Neuronal stem cell (in vitro differentiated cells): ENCODE measurements at regions not wholly inside any gene's neighbourhood (a gene's known extent, or its start where the extent isn't known, plus 50 kb on each side); places are given as distances from the start of the nearest gene placed in this dataset.

Experiments used
- DNase-seq: peaks from one replicate; pipeline ENCODE4 v3.0.0-alpha.2; 2013; ENCODE audit warnings: low spot score
- H2AFZ ChIP-seq: one replicate; pipeline ENCODE4 v1.6.1; 2013; ENCODE audit warnings: mild to moderate bottlenecking, low read length, inconsistent platforms
- H2AK5ac ChIP-seq: 2 replicates; pipeline ENCODE4 v1.6.1; 2013; ENCODE audit warnings: low read depth, mild to moderate bottlenecking, inconsistent platforms, low read length, moderate library complexity, mixed read lengths
- H2BK120ac ChIP-seq: 2 replicates; pipeline ENCODE4 v1.6.1; 2013; ENCODE audit warnings: low read depth, mild to moderate bottlenecking, inconsistent platforms, low read length, moderate library complexity, mixed read lengths
- H2BK12ac ChIP-seq: one replicate; pipeline ENCODE4 v1.6.1; 2013; ENCODE audit warnings: low read length, inconsistent platforms
- H2BK15ac ChIP-seq: 2 replicates; pipeline ENCODE4 v1.6.1; 2013; ENCODE audit warnings: mild to moderate bottlenecking, low read length, inconsistent platforms, mixed read lengths
- H2BK5ac ChIP-seq: one replicate; pipeline ENCODE4 v1.6.1; 2013; ENCODE audit warnings: inconsistent platforms, mild to moderate bottlenecking, low read length, moderate library complexity
- H3K14ac ChIP-seq: one replicate; pipeline ENCODE4 v1.6.1; 2013; ENCODE audit warnings: low read length, inconsistent platforms
- H3K18ac ChIP-seq: 2 replicates; pipeline ENCODE4 v1.6.1; 2013; ENCODE audit warnings: low read length, inconsistent platforms
- H3K23ac ChIP-seq: 2 replicates; pipeline ENCODE4 v1.6.1; 2013; ENCODE audit warnings: low read depth, mild to moderate bottlenecking, mixed read lengths, low read length, inconsistent platforms; ENCODE audit not compliant: poor library complexity
- H3K27ac ChIP-seq: replicated peaks from 3 replicates; pipeline ENCODE4 v1.5.1; 2013; ENCODE audit warnings: low read length, inconsistent platforms
- H3K27me3 ChIP-seq, 3 experiments: 2 replicates each; pipeline ENCODE4 v1.6.1; 2013; ENCODE audit warnings: low read length in 3 of 3, mild to moderate bottlenecking in 2 of 3, inconsistent platforms in 1 of 3, low read depth in 1 of 3, mixed read lengths in 1 of 3, moderate library complexity in 1 of 3; ENCODE audit not compliant: control insufficient read depth in 3 of 3, insufficient read depth in 3 of 3
- H3K36me3 ChIP-seq, 2 donors: replicated peaks in 1 of 2; 2 replicates each; pipeline ENCODE4 v1.6.1; 2013; ENCODE audit warnings: low read length in 2 of 2; ENCODE audit not compliant: control insufficient read depth in 2 of 2, insufficient read depth in 2 of 2
- H3K4ac ChIP-seq: 2 replicates; pipeline ENCODE4 v1.6.1; 2013; ENCODE audit warnings: inconsistent platforms, mild to moderate bottlenecking, low read length, moderate library complexity
- H3K4me1 ChIP-seq, 2 donors: 1 replicate in 1 of 2; 2 replicates in 1 of 2; pipeline ENCODE4 v1.6.1; 2013; ENCODE audit warnings: low read length in 2 of 2, low read depth in 1 of 2; ENCODE audit not compliant: control insufficient read depth in 2 of 2, insufficient read depth in 1 of 2
- H3K4me2 ChIP-seq: one replicate; pipeline ENCODE4 v1.6.1; 2013; ENCODE audit warnings: mild to moderate bottlenecking, low read length, inconsistent platforms; ENCODE audit not compliant: insufficient read depth, poor library complexity, severe bottlenecking
- H3K4me3 ChIP-seq, 2 donors: 2 replicates each; pipeline ENCODE4 v1.5.1; 2013; ENCODE audit warnings: low read length in 2 of 2, mild to moderate bottlenecking in 2 of 2, inconsistent platforms in 1 of 2, moderate library complexity in 1 of 2
- H3K79me1 ChIP-seq: one replicate; pipeline ENCODE4 v1.6.1; 2013; ENCODE audit warnings: low read depth, mild to moderate bottlenecking, inconsistent platforms, low read length, moderate library complexity
- H3K9ac ChIP-seq: one replicate; pipeline ENCODE4 v1.6.1; 2013; ENCODE audit warnings: mild to moderate bottlenecking, low read depth, low read length, inconsistent platforms; ENCODE audit not compliant: poor library complexity
- H3K9me3 ChIP-seq, 2 donors: replicated peaks in 1 of 2; 2 replicates each; pipeline versions ENCODE3 to v1.6.1; 2013; ENCODE audit warnings: low read length in 2 of 2, mild to moderate bottlenecking in 2 of 2, inconsistent platforms in 1 of 2, low read depth in 1 of 2, mixed read lengths in 1 of 2, moderate library complexity in 1 of 2; ENCODE audit not compliant: control insufficient read depth in 2 of 2, insufficient read depth in 1 of 2
- H4K8ac ChIP-seq: one replicate; pipeline ENCODE4 v1.6.1; 2013; ENCODE audit warnings: low read depth, mild to moderate bottlenecking, inconsistent platforms, low read length, moderate library complexity
- H4K91ac ChIP-seq: one replicate; pipeline ENCODE4 v1.6.1; 2013; ENCODE audit warnings: low read length, low read depth, mild to moderate bottlenecking, inconsistent platforms; ENCODE audit not compliant: poor library complexity
- WGBS, 2 donors: extraction: QIAGEN DNeasy Blood & Tissue Kit; methylation state at CpG; one replicate each; pipeline ENCODE4 v1.1.7; 2013; ENCODE audit warnings: missing lambda C conversion rate in 2 of 2, mixed read lengths in 1 of 2; ENCODE audit not compliant: insufficient read length in 2 of 2, insufficient replicate concordance in 1 of 2; ENCODE audit errors: extremely low coverage in 2 of 2; 5-methylcytosine and 5-hydroxymethylcytosine counted together

- no peaks in the 10 kb centered on the region for H3K9me3 ChIP-seq
- H3K36me3 ChIP-seq, result no peaks in the 10 kb centered on the region
- H3K4me3 ChIP-seq, result no peak overlapping the region
- WGBS, 2 donors, result no CpG with 5 or more reads among the region's 1 CpG
- H2BK15ac ChIP-seq, result no peak overlapping the region
- no peak overlapping the region for H3K4ac ChIP-seq
- no peaks in the 10 kb centered on the region for H3K27me3 ChIP-seq
- no peaks in the 10 kb centered on the region for H3K79me1 ChIP-seq
- H4K91ac ChIP-seq, result no peak overlapping the region
- no peak overlapping the region for H2BK120ac ChIP-seq
- DNase-seq, result no peak
- H2AK5ac ChIP-seq, result no peak overlapping the region
- H2BK5ac ChIP-seq, result no peak overlapping the region
- no peak overlapping the region for H3K9ac ChIP-seq
- no peak overlapping the region for H2AFZ ChIP-seq
- H3K27ac ChIP-seq, result no peak overlapping the region
- H2BK12ac ChIP-seq, result no peak overlapping the region
- no peak overlapping the region for H3K18ac ChIP-seq
- H3K23ac ChIP-seq, result no peak overlapping the region
- peaks cover 0 to 9% of the 10 kb centered on the region in 2 donors for H3K4me1 ChIP-seq
- H3K14ac ChIP-seq, result no peak overlapping the region
- no peak overlapping the region for H4K8ac ChIP-seq
- H3K4me2 ChIP-seq, result no peak overlapping the region
Observed at GRCh38 chr21:34220556-34221195, 143.1 kb upstream of the KCNE2 start.

- H2BK12ac ChIP-seq, result no peak overlapping the region
- no peak overlapping the region for H4K91ac ChIP-seq
- H3K27me3 ChIP-seq, result no peaks in the 10 kb centered on the region
- WGBS, 2 donors, result no CpG with 5 or more reads among the region's 11 CpGs
- H3K4me1 ChIP-seq, result peaks cover 0 to 9% of the 10 kb centered on the region in 2 donors
- no peak for DNase-seq
- H3K4me2 ChIP-seq, result no peak overlapping the region
- H2AFZ ChIP-seq, result no peak overlapping the region
- no peak overlapping the region for H3K4ac ChIP-seq
- no peak overlapping the region for H3K27ac ChIP-seq
- no peak overlapping the region for H3K9ac ChIP-seq
- no peak overlapping the region for H4K8ac ChIP-seq
- no peak overlapping the region for H2AK5ac ChIP-seq
- no peaks in the 10 kb centered on the region for H3K9me3 ChIP-seq
- no peak overlapping the region for H3K4me3 ChIP-seq
- no peaks in the 10 kb centered on the region for H3K79me1 ChIP-seq
- H3K14ac ChIP-seq, result no peak overlapping the region
- no peak overlapping the region for H3K18ac ChIP-seq
- H2BK5ac ChIP-seq, result no peak overlapping the region
- no peak overlapping the region for H2BK120ac ChIP-seq
- H2BK15ac ChIP-seq, result no peak overlapping the region
- H3K36me3 ChIP-seq, result no peaks in the 10 kb centered on the region
- H3K23ac ChIP-seq, result no peak overlapping the region
Observed at GRCh38 chr21:34221331-34222030, 142.3 kb upstream of the KCNE2 start.

- no peak overlapping the region for H3K4ac ChIP-seq
- no peak overlapping the region for H3K27ac ChIP-seq
- H3K36me3 ChIP-seq, result no peaks in the 10 kb centered on the region
- no peak overlapping the region for H2BK15ac ChIP-seq
- no peak overlapping the region for H2AK5ac ChIP-seq
- H3K9me3 ChIP-seq, result no peaks in the 10 kb centered on the region
- DNase-seq, result no peak
- no peak overlapping the region for H2AFZ ChIP-seq
- H3K27me3 ChIP-seq, result no peaks in the 10 kb centered on the region
- no CpG with 5 or more reads among the region's 14 CpGs for WGBS, 2 donors
- peak overlapping the region; percentile 36 for H3K18ac ChIP-seq
- no peak overlapping the region for H3K23ac ChIP-seq
- no peak overlapping the region for H4K8ac ChIP-seq
- no peak overlapping the region for H2BK120ac ChIP-seq
- no peak overlapping the region for H2BK12ac ChIP-seq
- H3K4me3 ChIP-seq, result no peak overlapping the region
- H4K91ac ChIP-seq, result no peak overlapping the region
- H2BK5ac ChIP-seq, result no peak overlapping the region
- no peaks in the 10 kb centered on the region for H3K79me1 ChIP-seq
- H3K14ac ChIP-seq, result no peak overlapping the region
- peaks cover 0 to 9% of the 10 kb centered on the region in 2 donors for H3K4me1 ChIP-seq
- H3K9ac ChIP-seq, result no peak overlapping the region
- no peak overlapping the region for H3K4me2 ChIP-seq
Observed at GRCh38 chr21:34222031-34222335, 141.8 kb upstream of the KCNE2 start.

- H3K9me3 ChIP-seq, result no peaks in the 10 kb centered on the region
- no peak overlapping the region for H2BK5ac ChIP-seq
- H2AFZ ChIP-seq, result no peak overlapping the region
- no peak overlapping the region for H3K4me3 ChIP-seq
- H3K14ac ChIP-seq, result no peak overlapping the region
- no peak overlapping the region for H4K8ac ChIP-seq
- H2BK12ac ChIP-seq, result no peak overlapping the region
- no peak overlapping the region for H3K4me2 ChIP-seq
- H3K9ac ChIP-seq, result no peak overlapping the region
- no peaks in the 10 kb centered on the region for H3K36me3 ChIP-seq
- peaks cover 0 to 9% of the 10 kb centered on the region in 2 donors for H3K4me1 ChIP-seq
- H3K4ac ChIP-seq, result no peak overlapping the region
- H4K91ac ChIP-seq, result no peak overlapping the region
- no peak overlapping the region for H2BK15ac ChIP-seq
- no peak overlapping the region for H3K18ac ChIP-seq
- WGBS, 2 donors, result no CpG with 5 or more reads among the region's 2 CpGs
- H3K23ac ChIP-seq, result no peak overlapping the region
- DNase-seq, result no peak
- H3K27ac ChIP-seq, result no peak overlapping the region
- no peaks in the 10 kb centered on the region for H3K27me3 ChIP-seq
- H2BK120ac ChIP-seq, result no peak overlapping the region
- H2AK5ac ChIP-seq, result no peak overlapping the region
- no peaks in the 10 kb centered on the region for H3K79me1 ChIP-seq
Observed at GRCh38 chr21:34223376-34223775, 140.4 kb upstream of the KCNE2 start.
